IPS-18c (cell line): ENCODE measurements at regions not wholly inside any gene's neighbourhood (a gene's known extent, or its start where the extent isn't known, plus 50 kb on each side); places are given as distances from the start of the nearest gene placed in this dataset.
"Not testable (repeated sequence)": the region's sequence is repeated elsewhere in the genome, so short reads cannot be mapped to it uniquely, and the experiment has no call there.

Experiments
- H3K4me3 ChIP-seq: 2 replicates; pipeline ENCODE4 v1.7.0; 2013; ENCODE audit warnings: low read depth, mild to moderate bottlenecking, low read length, moderate library complexity; ENCODE audit not compliant: insufficient read depth
- H3K9me3 ChIP-seq: one replicate; pipeline ENCODE4 v1.6.1; 2013; ENCODE audit warnings: mild to moderate bottlenecking, low read length, moderate library complexity; ENCODE audit not compliant: control insufficient read depth, insufficient read depth

GRCh38 chr6:4638641-4639040 lies 137.6 kb upstream of the CDYL start:
- Histone ChIP-seq H3K4me3 (no peak overlapping the region), H3K9me3 (no peaks in the 10 kb centered on the region)

- H3K9me3 ChIP-seq = no peaks in the 10 kb centered on the region
Measured at GRCh38 chr6:4637691-4638433, 138.3 kb upstream of the CDYL start.

GRCh38 chr6:4636881-4637224 lies 139.4 kb upstream of the CDYL start:
- no peaks in the 10 kb centered on the region for H3K9me3 ChIP-seq
- no peak overlapping the region for H3K4me3 ChIP-seq

More at GRCh38 chr6:4637691-4638433, 138.3 kb upstream of the CDYL start:
- H3K4me3 ChIP-seq = no peak overlapping the region

GRCh38 chr6:4636191-4636880 lies 139.9 kb upstream of the CDYL start:
- H3K4me3 ChIP-seq = no peak overlapping the region
- H3K9me3 ChIP-seq = no peaks in the 10 kb centered on the region

- Histone ChIP-seq H3K4me3 (no peak overlapping the region), H3K9me3 (no peaks in the 10 kb centered on the region)
Measured at GRCh38 chr6:4635666-4636065, 140.5 kb upstream of the CDYL start.

GRCh38 chr6:4632421-4632820 lies 143.8 kb upstream of the CDYL start:
- Histone ChIP-seq H3K9me3 (peaks cover 5% of the 10 kb centered on the region), H3K4me3 (no peak overlapping the region)

- not testable (repeated sequence) for H3K9me3 ChIP-seq, H3K4me3 ChIP-seq
Measured at GRCh38 chr6:4629789-4630188, 146.4 kb upstream of the CDYL start.

GRCh38 chr6:4625557-4625956 lies 150.6 kb upstream of the CDYL start:
- H3K4me3 ChIP-seq = no peak overlapping the region
- peaks cover 5% of the 10 kb centered on the region for H3K9me3 ChIP-seq

- no peak overlapping the region for H3K4me3 ChIP-seq
- H3K9me3 ChIP-seq = no peaks in the 10 kb centered on the region
Measured at GRCh38 chr6:4624726-4625125, 151.5 kb upstream of the CDYL start.

- H3K4me3 ChIP-seq = no peak overlapping the region
- no peaks in the 10 kb centered on the region for H3K9me3 ChIP-seq
Measured at GRCh38 chr6:4620284-4621151, 155.7 kb upstream of the CDYL start.

GRCh38 chr6:4616311-4616710 lies 159.9 kb upstream of the CDYL start:
- H3K4me3 ChIP-seq = no peak overlapping the region
- no peaks in the 10 kb centered on the region for H3K9me3 ChIP-seq

- Histone ChIP-seq H3K9me3 (no peaks in the 10 kb centered on the region), H3K4me3 (no peak overlapping the region)
Measured at GRCh38 chr6:4615891-4616290, 160.3 kb upstream of the CDYL start.

GRCh38 chr6:4615231-4615630 lies 161.0 kb upstream of the CDYL start:
- no peaks in the 10 kb centered on the region for H3K9me3 ChIP-seq
- no peak overlapping the region for H3K4me3 ChIP-seq

GRCh38 chr6:4614637-4615036 lies 161.6 kb upstream of the CDYL start:
- Histone ChIP-seq H3K9me3 (no peaks in the 10 kb centered on the region), H3K4me3 (no peak overlapping the region)

GRCh38 chr6:4613795-4614194 lies 162.4 kb upstream of the CDYL start:
- no peaks in the 10 kb centered on the region for H3K9me3 ChIP-seq
- H3K4me3 ChIP-seq = no peak overlapping the region

- no peaks in the 10 kb centered on the region for H3K9me3 ChIP-seq
Measured at GRCh38 chr6:4613381-4613780, 162.8 kb upstream of the CDYL start.

GRCh38 chr6:4612636-4613171 lies 163.5 kb upstream of the CDYL start:
- no peak overlapping the region for H3K4me3 ChIP-seq
- no peaks in the 10 kb centered on the region for H3K9me3 ChIP-seq

More at GRCh38 chr6:4613381-4613780, 162.8 kb upstream of the CDYL start:
- no peak overlapping the region for H3K4me3 ChIP-seq
